OCI-LY1 (cell line): ENCODE measurements at regions not wholly inside any gene's neighbourhood (a gene's known extent, or its start where the extent isn't known, plus 50 kb on each side); places are given as distances from the start of the nearest gene placed in this dataset.

Source experiments
- H2AFZ ChIP-seq: fragments of 200-600 bp; sonication (generic), shearing (Covaris generic); 2 replicates; pipeline ENCODE4 v1.6.0; 2014; ENCODE audit warnings: antibody characterized with exemption, mild to moderate bottlenecking, low read length
- H3F3A ChIP-seq: fragments of 200-600 bp; sonication (generic), shearing (Covaris generic); 2 replicates; pipeline ENCODE4 v1.6.0; 2014; ENCODE audit warnings: mild to moderate bottlenecking, antibody characterized with exemption, low read length, moderate library complexity; ENCODE audit not compliant: insufficient read depth
- H3K27ac ChIP-seq: fragments of 200-600 bp; sonication (generic); 2 replicates; pipeline ENCODE4 v1.5.1; 2014; ENCODE audit warnings: low read length, mixed run types, mild to moderate bottlenecking, low read depth; ENCODE audit not compliant: poor library complexity, severe bottlenecking
- H3K27me3 ChIP-seq: fragments of 200-600 bp; sonication (generic); 2 replicates; pipeline ENCODE4 v1.6.0; 2014; ENCODE audit warnings: antibody characterized with exemption, mild to moderate bottlenecking, low read length, moderate library complexity; ENCODE audit not compliant: insufficient read depth
- H3K36me3 ChIP-seq: fragments of 200-600 bp; sonication (generic); 2 replicates; pipeline ENCODE4 v1.6.1; 2014; ENCODE audit warnings: mild to moderate bottlenecking, antibody characterized with exemption, low read length, moderate library complexity, mixed read lengths; ENCODE audit not compliant: insufficient read depth
- H3K4me1 ChIP-seq: fragments of 200-600 bp; sonication (generic); 2 replicates; pipeline ENCODE4 v1.5.1; 2014; ENCODE audit warnings: mild to moderate bottlenecking, low read length, moderate library complexity; ENCODE audit not compliant: insufficient read depth, severe bottlenecking
- H3K4me2 ChIP-seq: fragments of 200-600 bp; sonication (generic), shearing (Covaris generic); 2 replicates; pipeline ENCODE4 v1.6.1; 2014; ENCODE audit warnings: low read length
- H3K4me3 ChIP-seq: fragments of 200-600 bp; sonication (generic); 2 replicates; pipeline ENCODE4 v1.5.1; 2014; ENCODE audit warnings: low read length, low read depth, mild to moderate bottlenecking, mixed read lengths; ENCODE audit not compliant: poor library complexity, severe bottlenecking
- H3K79me2 ChIP-seq: fragments of 200-600 bp; shearing (Covaris generic); 2 replicates; pipeline ENCODE4 v1.6.1; 2016; ENCODE audit warnings: mixed run types, low read length, mixed read lengths; ENCODE audit not compliant: insufficient read depth
- H3K9ac ChIP-seq: fragments of 200-600 bp; sonication (generic), shearing (Covaris generic); 2 replicates; pipeline ENCODE4 v1.6.1; 2014; ENCODE audit warnings: mild to moderate bottlenecking, low read length, mixed read lengths
- H3K9me2 ChIP-seq: fragments of 200-600 bp; sonication (generic), shearing (Covaris generic); 2 replicates; pipeline ENCODE4 v1.6.1; 2014; ENCODE audit warnings: low read depth, mild to moderate bottlenecking, low read length, mixed read lengths
- H3K9me3 ChIP-seq: fragments of 200-600 bp; shearing (Covaris generic); 2 replicates; pipeline ENCODE4 v1.6.1; 2014; ENCODE audit warnings: low read length, mixed read lengths
- H4K20me1 ChIP-seq: fragments of 200-600 bp; sonication (generic), shearing (Covaris generic); 2 replicates; pipeline ENCODE4 v1.6.0; 2016; ENCODE audit warnings: mild to moderate bottlenecking, low read length; ENCODE audit not compliant: insufficient read depth
- CTCF ChIP-seq: fragments of 200-600 bp; sonication (generic), shearing (Covaris generic); IDR thresholded peaks from 2 replicates; pipeline ENCODE4 v1.5.1; 2017; ENCODE audit warnings: mild to moderate bottlenecking, antibody characterized with exemption, low read length, moderate library complexity, mixed read lengths
- EZH2 ChIP-seq: fragments of 200-600 bp; sonication (generic), shearing (Covaris generic); IDR thresholded peaks from 2 replicates; pipeline ENCODE4 v1.8.0; 2017; ENCODE audit warnings: borderline replicate concordance, mixed run types, mild to moderate bottlenecking, antibody characterized with exemption, low read length, moderate library complexity, mixed read lengths

- H3F3A ChIP-seq, result no peaks in the 10 kb centered on the region
- no peaks in the 10 kb centered on the region for H3K9me2 ChIP-seq
- H3K4me1 ChIP-seq, result no peaks in the 10 kb centered on the region
- H2AFZ ChIP-seq, result no peak overlapping the region
- H3K9ac ChIP-seq, result no peak overlapping the region
- H3K4me3 ChIP-seq, result no peak overlapping the region
- no peaks in the 10 kb centered on the region for H4K20me1 ChIP-seq
- H3K4me2 ChIP-seq, result no peak overlapping the region
- H3K27me3 ChIP-seq, result no peaks in the 10 kb centered on the region
- H3K79me2 ChIP-seq, result no peaks in the 10 kb centered on the region
- H3K27ac ChIP-seq, result no peak overlapping the region
- H3K9me3 ChIP-seq, result no peaks in the 10 kb centered on the region
- H3K36me3 ChIP-seq, result no peaks in the 10 kb centered on the region
- TF ChIP-seq EZH2, result no peak
- TF ChIP-seq CTCF, result no peak
These were observed 559.4 kb downstream of the TOX3 start for GRCh38 chr16:51987519-51987918.

DNA sequence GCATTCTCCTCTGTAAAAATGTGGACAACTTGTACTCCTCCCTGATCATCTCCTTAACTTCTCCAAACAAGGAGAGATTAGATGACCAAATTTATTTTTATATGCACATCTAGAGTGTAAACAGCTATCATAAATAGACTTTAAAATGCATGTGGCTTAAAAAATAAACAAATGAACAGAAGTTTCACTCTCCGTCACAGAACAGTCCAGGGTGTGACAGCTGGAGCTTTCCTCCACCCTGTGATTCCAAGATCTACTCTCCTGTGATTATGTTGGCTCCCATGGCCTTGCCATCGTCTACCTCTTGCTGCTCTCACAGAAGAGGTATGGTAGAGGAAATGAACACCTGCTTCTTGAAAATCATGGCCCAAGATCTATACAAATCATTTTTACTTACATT lies 560.2 kb downstream of the TOX3 start:
- TF ChIP-seq EZH2, result no peak
- no peak for TF ChIP-seq CTCF
- H3K4me2 ChIP-seq, result no peak overlapping the region
- no peaks in the 10 kb centered on the region for H3F3A ChIP-seq

DNA sequence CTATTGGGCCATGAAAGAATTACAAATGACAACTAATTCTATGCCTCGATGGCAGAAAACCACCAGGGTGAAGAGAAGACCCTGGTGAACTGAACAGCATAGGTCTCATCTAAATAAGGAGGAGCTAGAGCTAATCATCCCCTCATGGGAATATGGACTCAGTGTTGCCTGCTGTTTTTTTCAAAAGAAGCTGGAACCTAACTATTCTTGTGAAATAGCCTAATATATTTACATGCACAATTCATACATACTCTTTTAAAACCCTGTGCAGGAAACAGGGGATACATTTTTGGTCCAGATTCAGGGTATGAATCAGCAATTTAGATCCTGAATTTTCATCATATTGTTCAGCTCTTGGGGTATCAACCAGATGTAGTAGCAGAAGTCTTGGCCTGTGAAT lies 560.6 kb downstream of the TOX3 start:
- Histone ChIP-seq H3K4me3 (no peak overlapping the region), H3K9me3 (no peaks in the 10 kb centered on the region), H3K4me1 (no peaks in the 10 kb centered on the region), H3K36me3 (no peaks in the 10 kb centered on the region), H4K20me1 (no peaks in the 10 kb centered on the region), H3K9ac (no peak overlapping the region), H3K27me3 (no peaks in the 10 kb centered on the region), H3K4me2 (no peak overlapping the region), H3K9me2 (no peaks in the 10 kb centered on the region), H3K27ac (no peak overlapping the region), H3F3A (no peaks in the 10 kb centered on the region), H3K79me2 (no peaks in the 10 kb centered on the region), H2AFZ (no peak overlapping the region)
- TF ChIP-seq CTCF, result no peak
- no peak for TF ChIP-seq EZH2

More for the DNA sequence above, 560.2 kb downstream of the TOX3 start:
- no peaks in the 10 kb centered on the region for H4K20me1 ChIP-seq
- H3K79me2 ChIP-seq, result no peaks in the 10 kb centered on the region
- H3K9me3 ChIP-seq, result no peaks in the 10 kb centered on the region
- no peaks in the 10 kb centered on the region for H3K27me3 ChIP-seq
- no peak overlapping the region for H3K4me3 ChIP-seq
- H3K27ac ChIP-seq, result no peak overlapping the region
- no peaks in the 10 kb centered on the region for H3K9me2 ChIP-seq
- H2AFZ ChIP-seq, result no peak overlapping the region
- no peaks in the 10 kb centered on the region for H3K4me1 ChIP-seq
- no peaks in the 10 kb centered on the region for H3K36me3 ChIP-seq
- H3K9ac ChIP-seq, result no peak overlapping the region
